OCI-LY1 (cell line): ENCODE measurements at regions not wholly inside any gene's neighbourhood (a gene's known extent, or its start where the extent isn't known, plus 50 kb on each side); places are given as distances from the start of the nearest gene placed in this dataset.

Experiments used
- H2AFZ ChIP-seq: fragments of 200-600 bp; sonication (generic), shearing (Covaris generic); 2 replicates; pipeline ENCODE4 v1.6.0; 2014; ENCODE audit warnings: antibody characterized with exemption, mild to moderate bottlenecking, low read length
- H3F3A ChIP-seq: fragments of 200-600 bp; sonication (generic), shearing (Covaris generic); 2 replicates; pipeline ENCODE4 v1.6.0; 2014; ENCODE audit warnings: mild to moderate bottlenecking, antibody characterized with exemption, low read length, moderate library complexity; ENCODE audit not compliant: insufficient read depth
- H3K27ac ChIP-seq: fragments of 200-600 bp; sonication (generic); 2 replicates; pipeline ENCODE4 v1.5.1; 2014; ENCODE audit warnings: low read length, mixed run types, mild to moderate bottlenecking, low read depth; ENCODE audit not compliant: poor library complexity, severe bottlenecking
- H3K27me3 ChIP-seq: fragments of 200-600 bp; sonication (generic); 2 replicates; pipeline ENCODE4 v1.6.0; 2014; ENCODE audit warnings: antibody characterized with exemption, mild to moderate bottlenecking, low read length, moderate library complexity; ENCODE audit not compliant: insufficient read depth
- H3K36me3 ChIP-seq: fragments of 200-600 bp; sonication (generic); 2 replicates; pipeline ENCODE4 v1.6.1; 2014; ENCODE audit warnings: mild to moderate bottlenecking, antibody characterized with exemption, low read length, moderate library complexity, mixed read lengths; ENCODE audit not compliant: insufficient read depth
- H3K4me1 ChIP-seq: fragments of 200-600 bp; sonication (generic); 2 replicates; pipeline ENCODE4 v1.5.1; 2014; ENCODE audit warnings: mild to moderate bottlenecking, low read length, moderate library complexity; ENCODE audit not compliant: insufficient read depth, severe bottlenecking
- H3K4me2 ChIP-seq: fragments of 200-600 bp; sonication (generic), shearing (Covaris generic); 2 replicates; pipeline ENCODE4 v1.6.1; 2014; ENCODE audit warnings: low read length
- H3K4me3 ChIP-seq: fragments of 200-600 bp; sonication (generic); 2 replicates; pipeline ENCODE4 v1.5.1; 2014; ENCODE audit warnings: low read length, low read depth, mild to moderate bottlenecking, mixed read lengths; ENCODE audit not compliant: poor library complexity, severe bottlenecking
- H3K79me2 ChIP-seq: fragments of 200-600 bp; shearing (Covaris generic); 2 replicates; pipeline ENCODE4 v1.6.1; 2016; ENCODE audit warnings: mixed run types, low read length, mixed read lengths; ENCODE audit not compliant: insufficient read depth
- H3K9ac ChIP-seq: fragments of 200-600 bp; sonication (generic), shearing (Covaris generic); 2 replicates; pipeline ENCODE4 v1.6.1; 2014; ENCODE audit warnings: mild to moderate bottlenecking, low read length, mixed read lengths
- H3K9me2 ChIP-seq: fragments of 200-600 bp; sonication (generic), shearing (Covaris generic); 2 replicates; pipeline ENCODE4 v1.6.1; 2014; ENCODE audit warnings: low read depth, mild to moderate bottlenecking, low read length, mixed read lengths
- H3K9me3 ChIP-seq: fragments of 200-600 bp; shearing (Covaris generic); 2 replicates; pipeline ENCODE4 v1.6.1; 2014; ENCODE audit warnings: low read length, mixed read lengths
- H4K20me1 ChIP-seq: fragments of 200-600 bp; sonication (generic), shearing (Covaris generic); 2 replicates; pipeline ENCODE4 v1.6.0; 2016; ENCODE audit warnings: mild to moderate bottlenecking, low read length; ENCODE audit not compliant: insufficient read depth
- EZH2 ChIP-seq: fragments of 200-600 bp; sonication (generic), shearing (Covaris generic); IDR thresholded peaks from 2 replicates; pipeline ENCODE4 v1.8.0; 2017; ENCODE audit warnings: borderline replicate concordance, mixed run types, mild to moderate bottlenecking, antibody characterized with exemption, low read length, moderate library complexity, mixed read lengths
- TF ChIP-seq, protein P1 (sequence below): fragments of 200-600 bp; sonication (generic), shearing (Covaris generic); IDR thresholded peaks from 2 replicates; pipeline ENCODE4 v1.5.1; 2017; ENCODE audit warnings: mild to moderate bottlenecking, antibody characterized with exemption, low read length, moderate library complexity, mixed read lengths

- Histone ChIP-seq H3K36me3 (no peaks in the 10 kb centered on the region), H2AFZ (no peak overlapping the region), H3K79me2 (no peaks in the 10 kb centered on the region), H3F3A (no peaks in the 10 kb centered on the region), H3K4me1 (no peaks in the 10 kb centered on the region), H3K27me3 (no peaks in the 10 kb centered on the region), H4K20me1 (no peaks in the 10 kb centered on the region), H3K9me2 (no peaks in the 10 kb centered on the region), H3K9ac (no peak overlapping the region), H3K4me3 (no peak overlapping the region), H3K9me3 (no peaks in the 10 kb centered on the region), H3K27ac (no peak overlapping the region), H3K4me2 (no peak overlapping the region)
- no peak for TF ChIP-seq EZH2
- TF ChIP-seq, protein P1, sequence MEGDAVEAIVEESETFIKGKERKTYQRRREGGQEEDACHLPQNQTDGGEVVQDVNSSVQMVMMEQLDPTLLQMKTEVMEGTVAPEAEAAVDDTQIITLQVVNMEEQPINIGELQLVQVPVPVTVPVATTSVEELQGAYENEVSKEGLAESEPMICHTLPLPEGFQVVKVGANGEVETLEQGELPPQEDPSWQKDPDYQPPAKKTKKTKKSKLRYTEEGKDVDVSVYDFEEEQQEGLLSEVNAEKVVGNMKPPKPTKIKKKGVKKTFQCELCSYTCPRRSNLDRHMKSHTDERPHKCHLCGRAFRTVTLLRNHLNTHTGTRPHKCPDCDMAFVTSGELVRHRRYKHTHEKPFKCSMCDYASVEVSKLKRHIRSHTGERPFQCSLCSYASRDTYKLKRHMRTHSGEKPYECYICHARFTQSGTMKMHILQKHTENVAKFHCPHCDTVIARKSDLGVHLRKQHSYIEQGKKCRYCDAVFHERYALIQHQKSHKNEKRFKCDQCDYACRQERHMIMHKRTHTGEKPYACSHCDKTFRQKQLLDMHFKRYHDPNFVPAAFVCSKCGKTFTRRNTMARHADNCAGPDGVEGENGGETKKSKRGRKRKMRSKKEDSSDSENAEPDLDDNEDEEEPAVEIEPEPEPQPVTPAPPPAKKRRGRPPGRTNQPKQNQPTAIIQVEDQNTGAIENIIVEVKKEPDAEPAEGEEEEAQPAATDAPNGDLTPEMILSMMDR, result no peak
Observed at GRCh38 chr13:47110833-47111240, 214.0 kb upstream of the HTR2A start.

DNA sequence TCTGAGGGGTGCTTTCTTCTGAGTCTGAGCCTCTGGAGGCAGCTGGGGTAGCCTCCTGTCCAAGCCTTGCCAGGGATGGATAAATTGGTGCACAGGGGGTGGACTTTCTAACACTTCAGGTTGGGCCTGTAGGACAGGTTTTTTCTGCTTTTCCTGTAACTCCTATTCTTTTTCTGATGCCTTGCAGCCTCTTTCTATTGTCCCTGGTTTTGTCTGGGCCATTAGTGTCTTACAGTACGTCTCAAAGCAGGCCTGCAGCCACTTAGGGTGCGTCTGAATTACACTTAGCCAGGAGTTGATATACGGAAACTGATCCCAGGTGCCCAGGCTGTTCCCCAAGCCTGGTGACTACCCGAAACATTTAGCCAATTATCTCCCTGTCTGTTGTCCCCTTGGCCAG, 213.3 kb upstream of the HTR2A start:
- H4K20me1 ChIP-seq, result no peaks in the 10 kb centered on the region
- H3K36me3 ChIP-seq, result no peaks in the 10 kb centered on the region
- no peak overlapping the region for H3K4me3 ChIP-seq
- no peak overlapping the region for H3K4me2 ChIP-seq
- H3F3A ChIP-seq, result no peaks in the 10 kb centered on the region
- no peak overlapping the region for H3K27ac ChIP-seq
- H3K9me2 ChIP-seq, result no peaks in the 10 kb centered on the region
- no peak overlapping the region for H3K9ac ChIP-seq
- no peaks in the 10 kb centered on the region for H3K79me2 ChIP-seq
- H3K27me3 ChIP-seq, result no peaks in the 10 kb centered on the region
- H2AFZ ChIP-seq, result no peak overlapping the region
- H3K9me3 ChIP-seq, result no peaks in the 10 kb centered on the region
- TF ChIP-seq, protein P1, result no peak
- TF ChIP-seq EZH2, result no peak
- no peaks in the 10 kb centered on the region for H3K4me1 ChIP-seq

- Histone ChIP-seq H4K20me1 (no peaks in the 10 kb centered on the region), H3K27ac (no peak overlapping the region), H2AFZ (no peak overlapping the region), H3K9me3 (no peaks in the 10 kb centered on the region), H3K36me3 (no peaks in the 10 kb centered on the region), H3K4me1 (no peaks in the 10 kb centered on the region), H3K9ac (no peak overlapping the region), H3K4me2 (no peak overlapping the region), H3F3A (no peaks in the 10 kb centered on the region), H3K4me3 (no peak overlapping the region), H3K79me2 (no peaks in the 10 kb centered on the region), H3K9me2 (no peaks in the 10 kb centered on the region), H3K27me3 (no peaks in the 10 kb centered on the region)
- no peak for TF ChIP-seq EZH2
- TF ChIP-seq, protein P1, result no peak
Observed at GRCh38 chr13:47109028-47109427, 212.2 kb upstream of the HTR2A start.
